IMR-90 (cell line): ENCODE measurements at regions not wholly inside any gene's neighbourhood (a gene's known extent, or its start where the extent isn't known, plus 50 kb on each side); places are given as distances from the start of the nearest gene placed in this dataset.

Experiments
- ATAC-seq: fragments of 200-7000 bp; cut with Tn5 transposase; 2 replicates; pipeline ENCODE4 v1.9.1; 2020; ENCODE audit warnings: low read depth, mild to moderate bottlenecking, moderate library complexity
- BruUV-seq: library from RNA; stranded (reverse); fragments of 400-500 nt; replicated peaks from 2 replicates; lab custom pipeline; 2021; lab: Mats Ljungman, UMichigan
- CTCF ChIA-PET: fragments of 300-600 bp; formaldehyde crosslinking; extraction: SDS; loops from one replicate; lab custom pipeline; 2021; ENCODE audit warnings: antibody characterized with exemption; lab: Yijun Ruan, JAX
- POLR2A ChIA-PET: fragments of 300-600 bp; sonication (Branson Sonifier 250); formaldehyde crosslinking; loops from one replicate; lab custom pipeline; 2022; ENCODE audit warnings: antibody characterized with exemption; ENCODE audit not compliant: unreplicated experiment; lab: Charles Lee
- DNase-seq: peaks from one replicate; pipeline ENCODE4 v3.0.0; 2013
- H2AFZ ChIP-seq: replicated peaks from 2 replicates; pipeline ENCODE3; 2013; ENCODE audit warnings: low read length, mild to moderate bottlenecking; ENCODE audit not compliant: poor library complexity
- H2AK5ac ChIP-seq: 2 replicates; pipeline ENCODE4 v1.6.1; 2013; ENCODE audit warnings: low read depth, low read length, inconsistent platforms
- H2AK9ac ChIP-seq: replicated peaks from 2 replicates; pipeline ENCODE3; 2013; ENCODE audit warnings: mild to moderate bottlenecking, low read depth, low read length, moderate library complexity; ENCODE audit not compliant: poor library complexity
- H2BK120ac ChIP-seq: 2 replicates; pipeline ENCODE4 v1.6.1; 2013; ENCODE audit warnings: low read depth, low read length, inconsistent platforms
- H2BK15ac ChIP-seq: 3 replicates; pipeline ENCODE4 v1.6.1; 2013; ENCODE audit warnings: low read depth, low read length, inconsistent platforms
- H2BK20ac ChIP-seq: 2 replicates; pipeline ENCODE4 v1.6.1; 2013; ENCODE audit warnings: low read depth, mild to moderate bottlenecking, inconsistent platforms, low read length, moderate library complexity
- H2BK5ac ChIP-seq: 2 replicates; pipeline ENCODE4 v1.6.1; 2013; ENCODE audit warnings: mild to moderate bottlenecking, low read depth, low read length, inconsistent platforms; ENCODE audit not compliant: poor library complexity, severe bottlenecking
- H3K14ac ChIP-seq: replicated peaks from 2 replicates; pipeline ENCODE4 v1.6.1; 2013; ENCODE audit warnings: low read depth, low read length, inconsistent platforms
- H3K18ac ChIP-seq: 2 replicates; pipeline ENCODE4 v1.6.1; 2013; ENCODE audit warnings: low read depth, low read length, control low read depth
- H3K23ac ChIP-seq: 2 replicates; pipeline ENCODE4 v1.6.1; 2013; ENCODE audit warnings: low read depth, low read length, inconsistent platforms
- H3K27ac ChIP-seq: 2 replicates; pipeline ENCODE4 v1.5.1; 2013; ENCODE audit warnings: mild to moderate bottlenecking, control low read depth, low read length; ENCODE audit not compliant: insufficient read depth
- H3K27me3 ChIP-seq: 2 replicates; pipeline ENCODE4 v1.6.1; 2013; ENCODE audit warnings: low read length; ENCODE audit not compliant: control insufficient read depth, insufficient read depth
- H3K36me3 ChIP-seq: 2 replicates; pipeline ENCODE4 v1.6.1; 2013; ENCODE audit warnings: low read length, mixed read lengths; ENCODE audit not compliant: control insufficient read depth, insufficient read depth
- H3K4ac ChIP-seq: 2 replicates; pipeline ENCODE4 v1.6.1; 2013; ENCODE audit warnings: low read depth, low read length, inconsistent platforms
- H3K4me1 ChIP-seq: 2 replicates; pipeline ENCODE4 v1.6.1; 2013; ENCODE audit warnings: low read length, mixed read lengths; ENCODE audit not compliant: control insufficient read depth, insufficient read depth
- H3K4me2 ChIP-seq: 2 replicates; pipeline ENCODE4 v1.6.1; 2013; ENCODE audit warnings: low read depth, mild to moderate bottlenecking, control low read depth, low read length, moderate library complexity
- H3K4me3 ChIP-seq: 2 replicates; pipeline ENCODE4 v1.5.1; 2013; ENCODE audit warnings: low read depth, mild to moderate bottlenecking, control low read depth, low read length, moderate library complexity; ENCODE audit not compliant: insufficient read depth
- H3K56ac ChIP-seq: 2 replicates; pipeline ENCODE4 v1.6.1; 2013; ENCODE audit warnings: low read length, inconsistent platforms; ENCODE audit not compliant: insufficient read depth; ENCODE audit errors: extremely low read depth
- H3K79me1 ChIP-seq, 2 experiments: 2 replicates each; pipeline ENCODE4 v1.6.1; 2013; ENCODE audit warnings: low read length in 2 of 2, inconsistent platforms in 1 of 2, low read depth in 1 of 2
- H3K9ac ChIP-seq: 2 replicates; pipeline ENCODE4 v1.6.1; 2013; ENCODE audit warnings: low read depth, low read length, control low read depth
- H3K9me1 ChIP-seq: 2 replicates; pipeline ENCODE4 v1.6.1; 2013; ENCODE audit warnings: low read length, inconsistent platforms; ENCODE audit not compliant: insufficient read depth
- H3K9me3 ChIP-seq: 2 replicates; pipeline ENCODE4 v1.6.1; 2013; ENCODE audit warnings: low read length; ENCODE audit not compliant: control insufficient read depth, insufficient read depth
- H4K20me1 ChIP-seq: 2 replicates; pipeline ENCODE4 v1.6.1; 2013; ENCODE audit warnings: low read length, inconsistent platforms; ENCODE audit not compliant: insufficient read depth
- H4K5ac ChIP-seq: 2 replicates; pipeline ENCODE4 v1.6.1; 2013; ENCODE audit warnings: mild to moderate bottlenecking, low read depth, low read length, control low read depth
- H4K8ac ChIP-seq, 2 experiments: 2 replicates each; pipeline ENCODE4 v1.6.1; 2013; ENCODE audit warnings: low read depth in 2 of 2, low read length in 2 of 2, control low read depth in 1 of 2, inconsistent platforms in 1 of 2
- H4K91ac ChIP-seq: 2 replicates; pipeline ENCODE4 v1.6.1; 2013; ENCODE audit warnings: low read depth, low read length, inconsistent platforms; ENCODE audit not compliant: insufficient read depth
- BHLHE40 ChIP-seq: fragments of 150-350 bp; IDR thresholded peaks from 2 replicates; pipeline ENCODE4 v1.6.1; 2016; ENCODE audit warnings: mild to moderate bottlenecking, low read depth, low read length
- MXI1 ChIP-seq: IDR thresholded peaks from 2 replicates; pipeline ENCODE4 v1.6.1; 2012; ENCODE audit warnings: low read depth, mild to moderate bottlenecking, low read length, moderate library complexity, borderline replicate concordance
- NFE2L2 ChIP-seq: fragments of 150-350 bp; IDR thresholded peaks from 2 replicates; pipeline ENCODE4 v1.6.1; 2016; ENCODE audit warnings: low read depth, mild to moderate bottlenecking, low read length
- RFX5 ChIP-seq: IDR thresholded peaks from 2 replicates; pipeline ENCODE4 v1.8.0; 2012; ENCODE audit warnings: low read depth, mild to moderate bottlenecking, low read length, moderate library complexity
- SMC3 ChIP-seq: fragments of 150-350 bp; IDR thresholded peaks from 2 replicates; pipeline ENCODE4 v1.6.1; 2016; ENCODE audit warnings: low read depth, mild to moderate bottlenecking, antibody characterized with exemption, low read length, moderate library complexity
- USF2 ChIP-seq: fragments of 150-350 bp; IDR thresholded peaks from 2 replicates; pipeline ENCODE4 v1.6.1; 2017; ENCODE audit warnings: mild to moderate bottlenecking, antibody characterized with exemption, low read length, low read depth
- WGBS, 2 experiments: methylation state at CpG; one replicate each; pipeline versions ENCODE4 v1.1.5 to v1.1.7; 2013; ENCODE audit warnings: missing lambda C conversion rate in 2 of 2; ENCODE audit not compliant: insufficient read length in 1 of 2; ENCODE audit errors: extremely low coverage in 2 of 2; 5-methylcytosine and 5-hydroxymethylcytosine counted together
- dilution Hi-C: fragments of 300-500 bp; cut with HindIII; formaldehyde crosslinking; loops from one replicate; pipeline ENCODE4 v1.14.3; 2018; ENCODE audit warnings: low sequenced_read_pairs; ENCODE audit not compliant: unreplicated experiment
- in situ Hi-C: fragments of 300-500 bp; cut with MboI; formaldehyde crosslinking; loops from 3 replicates; pipeline ENCODE4 v1.14.3; 2019; ENCODE audit warnings: low sequenced_read_pairs, inconsistent platforms, mixed read lengths
- intact Hi-C: fragments of 100-400 bp; cut with micrococcal nuclease; formaldehyde crosslinking; loops from 2 replicates; pipeline ENCODE4 v1.10.0; 2022

- Histone ChIP-seq H3K56ac (no peak overlapping the region), H3K4me3 (no peak overlapping the region), H2BK15ac (no peak overlapping the region), H4K91ac (no peak overlapping the region), H2BK20ac (no peak overlapping the region), H3K4ac (no peak overlapping the region), H3K14ac (no peak overlapping the region), H3K4me1 (no peaks in the 10 kb centered on the region), H3K79me1 (no peaks in the 10 kb centered on the region), H3K27ac (no peak overlapping the region), H3K4me2 (no peak overlapping the region), H3K9me1 (no peaks in the 10 kb centered on the region), H3K9ac (no peak overlapping the region), H3K23ac (no peak overlapping the region), H4K20me1 (no peaks in the 10 kb centered on the region), H3K9me3 (peaks cover 9% of the 10 kb centered on the region), H2AK9ac (no peak overlapping the region), H3K18ac (no peak overlapping the region), H3K27me3 (no peaks in the 10 kb centered on the region), H2AK5ac (no peak overlapping the region), H4K5ac (no peak overlapping the region), H2AFZ (no peak overlapping the region), H4K8ac (no peak overlapping the region), H3K36me3 (no peaks in the 10 kb centered on the region), H2BK5ac (no peak overlapping the region), H2BK120ac (no peak overlapping the region)
- BruUV-seq, result no TSS peak
- in situ Hi-C loops, result no loop called here
- dilution Hi-C loops, result no loop called here
- TF ChIP-seq MXI1 (no peak), BHLHE40 (no peak), RFX5 (no peak), NFE2L2 (no peak), SMC3 (no peak), USF2 (no peak)
- WGBS, 2 experiments, result no CpG with 5 or more reads among the region's 2 CpGs
- DNase-seq, result no peak
- ChIA-PET POLR2A (no interaction called here), CTCF (no interaction called here)
- no peak for ATAC-seq
- intact Hi-C loops, result no loop called here
Observed at GRCh38 chr16:62135911-62136310, 99.7 kb upstream of the CDH8 start.
